MG63 (cell line): ENCODE measurements at regions not wholly inside any gene's neighbourhood (a gene's known extent, or its start where the extent isn't known, plus 50 kb on each side); places are given as distances from the start of the nearest gene placed in this dataset.

Source experiments
- DNase-seq: peaks from one replicate; pipeline ENCODE4 v3.0.0-alpha.2; 2020
- H3K27me3 ChIP-seq: fragments of 250-450 bp; sonication (Bioruptor Pico); 2 replicates; pipeline ENCODE4 v1.5.1; 2020; ENCODE audit warnings: mild to moderate bottlenecking, moderate library complexity
- H3K36me3 ChIP-seq: fragments of 250-450 bp; sonication (Bioruptor Pico); 2 replicates; pipeline ENCODE4 v1.5.1; 2020; ENCODE audit warnings: mild to moderate bottlenecking, moderate library complexity
- H3K4me3 ChIP-seq: fragments of 250-450 bp; sonication (Bioruptor Pico); 2 replicates; pipeline ENCODE4 v1.5.1; 2020; ENCODE audit warnings: mild to moderate bottlenecking, moderate library complexity
- H3K9me3 ChIP-seq: fragments of 250-450 bp; sonication (Bioruptor Pico); 2 replicates; pipeline ENCODE4 v1.5.1; 2020; ENCODE audit warnings: mild to moderate bottlenecking, moderate library complexity

GRCh38 chr15:97234851-97235610 lies 725.5 kb upstream of the ARRDC4 start:
- H3K27me3 ChIP-seq, result no peaks in the 10 kb centered on the region
- H3K36me3 ChIP-seq, result no peaks in the 10 kb centered on the region
- peak; percentile 35 for DNase-seq
- H3K9me3 ChIP-seq, result 0 out of 2 replicates have a peak, but pooled peaks cover 5% of the 10 kb centered on the region
- H3K4me3 ChIP-seq, result no peak overlapping the region

- Histone ChIP-seq H3K4me3 (no peak overlapping the region), H3K36me3 (no peaks in the 10 kb centered on the region), H3K9me3 (0 out of 2 replicates have a peak, but pooled peaks cover 5% of the 10 kb centered on the region), H3K27me3 (no peaks in the 10 kb centered on the region)
- DNase-seq, result no peak
Observed at GRCh38 chr15:97235611-97235985, 724.9 kb upstream of the ARRDC4 start.

- Histone ChIP-seq H3K4me3 (no peak overlapping the region), H3K27me3 (no peaks in the 10 kb centered on the region), H3K36me3 (no peaks in the 10 kb centered on the region)
Observed at GRCh38 chr15:97236140-97236539, 724.4 kb upstream of the ARRDC4 start.

GRCh38 chr15:97237160-97237559 lies 723.3 kb upstream of the ARRDC4 start:
- Histone ChIP-seq H3K36me3 (no peaks in the 10 kb centered on the region), H3K4me3 (no peak overlapping the region), H3K27me3 (no peaks in the 10 kb centered on the region), H3K9me3 (0 out of 2 replicates have a peak, but pooled peaks cover 5% of the 10 kb centered on the region)
- no peak for DNase-seq

More at GRCh38 chr15:97236140-97236539, 724.4 kb upstream of the ARRDC4 start:
- DNase-seq, result no peak
- 0 out of 2 replicates have a peak, but pooled peaks cover 5% of the 10 kb centered on the region for H3K9me3 ChIP-seq

GRCh38 chr15:97248376-97248775 lies 712.1 kb upstream of the ARRDC4 start:
- Histone ChIP-seq H3K36me3 (no peaks in the 10 kb centered on the region), H3K4me3 (no peak overlapping the region), H3K27me3 (no peaks in the 10 kb centered on the region), H3K9me3 (no peaks in the 10 kb centered on the region; the same call in none of the 2 replicates)
- DNase-seq, result no peak

GRCh38 chr15:97259943-97260342 lies 700.6 kb upstream of the ARRDC4 start:
- H3K36me3 ChIP-seq, result no peaks in the 10 kb centered on the region
- no peaks in the 10 kb centered on the region for H3K27me3 ChIP-seq
- no peaks in the 10 kb centered on the region for H3K9me3 ChIP-seq
- no peak overlapping the region for H3K4me3 ChIP-seq
- peak; percentile 56 for DNase-seq

GRCh38 chr15:97301166-97301565 lies 659.3 kb upstream of the ARRDC4 start:
- DNase-seq, result no peak
- H3K36me3 ChIP-seq, result no peaks in the 10 kb centered on the region

GRCh38 chr15:97316362-97316761 lies 644.1 kb upstream of the ARRDC4 start:
- DNase-seq, result no peak
- no peak overlapping the region for H3K4me3 ChIP-seq
- no peaks in the 10 kb centered on the region for H3K36me3 ChIP-seq
- H3K9me3 ChIP-seq, result no peaks in the 10 kb centered on the region
- no peaks in the 10 kb centered on the region for H3K27me3 ChIP-seq

More at GRCh38 chr15:97301166-97301565, 659.3 kb upstream of the ARRDC4 start:
- Histone ChIP-seq H3K9me3 (no peaks in the 10 kb centered on the region; the same call in 1 of the 2 replicates), H3K27me3 (no peaks in the 10 kb centered on the region), H3K4me3 (no peak overlapping the region)

- no peak for DNase-seq
- H3K9me3 ChIP-seq, result no peaks in the 10 kb centered on the region
- H3K4me3 ChIP-seq, result no peak overlapping the region
- no peaks in the 10 kb centered on the region for H3K36me3 ChIP-seq
- H3K27me3 ChIP-seq, result no peaks in the 10 kb centered on the region
Observed at GRCh38 chr15:97317163-97317562, 643.3 kb upstream of the ARRDC4 start.

GRCh38 chr15:97319291-97319690 lies 641.2 kb upstream of the ARRDC4 start:
- no peaks in the 10 kb centered on the region for H3K27me3 ChIP-seq
- no peaks in the 10 kb centered on the region for H3K36me3 ChIP-seq
- no peak for DNase-seq
- H3K9me3 ChIP-seq, result no peaks in the 10 kb centered on the region
- no peak overlapping the region for H3K4me3 ChIP-seq

GRCh38 chr15:97346221-97346620 lies 614.3 kb upstream of the ARRDC4 start:
- Histone ChIP-seq H3K4me3 (no peak overlapping the region), H3K36me3 (no peaks in the 10 kb centered on the region), H3K9me3 (no peaks in the 10 kb centered on the region), H3K27me3 (no peaks in the 10 kb centered on the region)
- no peak for DNase-seq

GRCh38 chr15:97350813-97351212 lies 609.7 kb upstream of the ARRDC4 start:
- no peak for DNase-seq
- H3K36me3 ChIP-seq, result no peaks in the 10 kb centered on the region
- no peaks in the 10 kb centered on the region for H3K9me3 ChIP-seq
- no peaks in the 10 kb centered on the region for H3K27me3 ChIP-seq
- no peak overlapping the region for H3K4me3 ChIP-seq

- Histone ChIP-seq H3K27me3 (peaks cover 2% of the 10 kb centered on the region; the same call in 1 of the 2 replicates), H3K4me3 (no peak overlapping the region), H3K36me3 (no peaks in the 10 kb centered on the region), H3K9me3 (peaks cover 2% of the 10 kb centered on the region)
- DNase-seq, result no peak
Observed at GRCh38 chr15:97383516-97383915, 577.0 kb upstream of the ARRDC4 start.

- Histone ChIP-seq H3K36me3 (no peaks in the 10 kb centered on the region), H3K27me3 (no peaks in the 10 kb centered on the region), H3K9me3 (no peaks in the 10 kb centered on the region), H3K4me3 (no peak overlapping the region)
- DNase-seq, result peak; percentile 5
Observed at GRCh38 chr15:97386940-97387339, 573.6 kb upstream of the ARRDC4 start.

- DNase-seq, result no peak
Observed at GRCh38 chr15:97401195-97401594, 559.3 kb upstream of the ARRDC4 start.

GRCh38 chr15:97401970-97402369 lies 558.5 kb upstream of the ARRDC4 start:
- Histone ChIP-seq H3K4me3 (no peak overlapping the region), H3K36me3 (no peaks in the 10 kb centered on the region), H3K9me3 (no peaks in the 10 kb centered on the region), H3K27me3 (no peaks in the 10 kb centered on the region)
- no peak for DNase-seq

More at GRCh38 chr15:97401195-97401594, 559.3 kb upstream of the ARRDC4 start:
- Histone ChIP-seq H3K27me3 (no peaks in the 10 kb centered on the region), H3K9me3 (no peaks in the 10 kb centered on the region), H3K4me3 (no peak overlapping the region), H3K36me3 (no peaks in the 10 kb centered on the region)

GRCh38 chr15:97406841-97407240 lies 553.7 kb upstream of the ARRDC4 start:
- no peaks in the 10 kb centered on the region for H3K27me3 ChIP-seq
- no peak for DNase-seq
- no peaks in the 10 kb centered on the region for H3K36me3 ChIP-seq
- no peak overlapping the region for H3K4me3 ChIP-seq
- no peaks in the 10 kb centered on the region for H3K9me3 ChIP-seq

GRCh38 chr15:97410897-97411575 lies 549.5 kb upstream of the ARRDC4 start:
- Histone ChIP-seq H3K36me3 (no peaks in the 10 kb centered on the region), H3K9me3 (no peaks in the 10 kb centered on the region), H3K27me3 (no peaks in the 10 kb centered on the region), H3K4me3 (no peak overlapping the region)
- DNase-seq, result no peak
